T-helper 2 cell (primary cell): ENCODE measurements at regions not wholly inside any gene's neighbourhood (a gene's known extent, or its start where the extent isn't known, plus 50 kb on each side); places are given as distances from the start of the nearest gene placed in this dataset.
"Not testable (repeated sequence)": the region's sequence is repeated elsewhere in the genome, so short reads cannot be mapped to it uniquely, and the experiment has no call there.

Source experiments
- DNase-seq, 5 experiments: peaks; one replicate each; pipeline versions ENCODE4 v3.0.0 to v3.0.0-alpha.2; 2012 to 2022

DNA sequence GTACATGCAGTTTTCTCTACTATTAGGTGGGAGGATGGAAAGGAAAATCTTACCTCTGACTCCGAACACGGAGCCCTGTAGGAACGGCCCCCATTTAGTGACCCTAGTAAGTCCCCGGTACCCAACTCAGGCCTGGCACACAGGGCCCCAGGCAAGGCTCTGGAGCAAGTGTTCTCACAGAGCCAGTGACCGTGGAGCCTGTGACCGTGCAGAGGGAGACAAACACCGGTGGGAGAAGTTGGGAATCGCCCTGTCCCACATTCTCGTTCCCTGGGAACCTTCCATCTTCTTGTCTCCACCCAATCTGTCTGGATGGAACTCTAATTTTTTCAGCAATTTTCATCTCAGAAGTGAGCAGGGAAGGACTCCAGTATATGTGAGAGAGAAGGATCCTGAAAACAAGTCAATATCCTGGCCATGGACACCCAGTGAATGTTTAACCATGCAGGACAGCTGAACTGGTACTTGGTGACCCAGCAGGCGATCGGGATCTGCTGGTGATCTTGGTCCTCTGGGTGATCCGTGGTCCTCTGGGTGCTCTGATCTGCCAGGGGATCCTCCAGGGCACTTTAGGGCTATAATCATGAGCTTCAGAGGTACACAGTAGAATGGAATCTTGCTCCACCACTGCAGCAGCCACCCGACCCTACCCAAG, 348.6 kb upstream of the ID2 start:
- DNase-seq: no peak

DNA sequence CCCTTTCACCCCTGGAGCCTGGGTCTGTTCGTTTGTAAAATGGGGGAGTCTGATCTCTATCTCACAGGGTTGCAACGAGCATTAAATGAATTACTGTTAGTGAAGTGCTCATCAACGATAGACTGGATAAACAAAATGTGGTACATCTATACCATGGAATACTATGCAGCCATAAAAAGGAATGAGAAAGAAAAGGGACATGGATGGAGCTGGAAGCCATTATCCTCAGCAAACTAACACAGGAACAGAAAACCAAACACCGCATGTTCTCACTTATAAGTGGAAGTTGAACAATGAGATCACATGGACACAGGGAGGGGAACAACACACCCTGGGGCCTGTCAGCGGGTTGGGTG, 348.0 kb upstream of the ID2 start:
- not testable (repeated sequence) for DNase-seq

DNA sequence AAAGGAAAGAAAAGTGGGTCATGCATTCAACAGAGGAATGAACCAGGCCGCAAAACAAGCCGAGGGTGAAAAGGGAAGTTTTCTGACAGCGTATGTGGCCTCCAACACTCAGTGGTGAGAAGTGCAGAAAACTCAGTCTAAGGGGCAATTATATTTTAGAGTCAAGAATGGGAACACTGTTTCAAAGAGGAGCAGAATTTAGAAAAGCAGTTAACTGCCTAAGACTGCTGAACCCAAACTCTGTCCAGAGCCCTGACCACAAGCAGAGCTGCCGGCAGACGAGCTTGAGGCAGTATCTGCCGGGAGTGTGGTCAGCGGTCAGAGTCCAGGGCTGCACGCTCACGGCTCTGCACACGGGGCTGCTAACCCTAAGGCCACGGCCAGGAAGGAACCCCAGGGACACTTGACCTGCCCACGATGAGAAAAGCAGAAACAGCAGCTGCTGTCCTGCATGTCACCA, 347.0 kb upstream of the ID2 start:
- no peak for DNase-seq

DNA sequence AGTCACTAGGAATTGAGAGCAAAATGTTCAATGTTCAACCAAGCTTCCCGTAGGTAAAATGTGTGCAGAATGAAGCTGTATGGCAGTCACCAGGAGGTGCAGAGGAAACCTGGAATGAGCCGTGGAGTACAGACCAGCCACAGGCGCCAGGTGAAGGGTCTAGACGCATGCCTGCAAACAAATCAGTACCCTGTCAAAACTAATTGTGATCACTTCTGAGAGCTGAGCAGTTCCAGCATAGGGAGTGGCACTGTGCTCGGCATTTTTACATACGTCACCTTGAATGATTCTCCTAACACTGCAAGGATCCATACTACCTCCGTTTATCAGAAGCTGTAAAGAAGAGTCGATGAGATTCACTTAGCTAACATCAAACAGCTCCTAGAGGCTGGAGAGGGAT, 346.1 kb upstream of the ID2 start:
- DNase-seq: no peak

DNA sequence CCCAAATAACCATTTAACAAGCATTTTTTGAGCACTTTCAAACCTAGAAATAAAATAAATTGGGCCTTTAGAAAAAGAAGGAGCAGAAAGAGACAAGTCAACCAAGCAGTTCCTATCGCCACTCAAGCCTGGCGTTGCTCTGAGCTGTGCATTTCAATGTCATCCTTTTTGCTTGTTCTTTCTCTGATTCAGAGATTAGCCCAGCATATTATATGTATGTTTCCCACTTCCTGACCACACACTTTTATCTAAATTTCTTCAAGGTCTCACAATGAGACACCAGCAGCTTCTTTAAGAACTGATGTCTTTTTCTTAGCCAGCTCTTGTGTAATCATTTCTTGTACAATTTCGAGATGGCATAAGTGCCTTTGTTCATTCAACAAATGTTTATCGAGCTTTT, 344.5 kb upstream of the ID2 start:
- peak in 2 of 5 experiments; percentile 50 to 93 for DNase-seq

DNA sequence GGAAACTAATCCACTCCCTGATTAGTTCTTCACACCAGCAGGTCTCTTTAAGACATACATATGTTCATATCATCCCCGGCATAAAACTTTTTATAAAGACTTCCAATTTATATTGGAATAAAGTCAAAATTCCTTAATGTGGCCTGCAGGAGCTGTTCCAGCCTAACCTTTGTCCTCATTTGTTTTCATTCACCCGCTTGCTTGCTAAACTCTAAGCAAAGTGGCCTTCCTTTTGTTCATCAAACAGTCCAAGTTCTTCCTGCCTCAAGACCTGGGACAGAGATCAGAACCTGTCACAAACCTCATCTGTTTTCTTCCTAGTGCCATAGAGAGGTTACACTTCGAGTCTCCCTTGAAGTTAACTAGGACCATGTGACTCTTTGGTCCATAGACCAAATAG, 339.4 kb upstream of the ID2 start:
- no peak for DNase-seq

DNA sequence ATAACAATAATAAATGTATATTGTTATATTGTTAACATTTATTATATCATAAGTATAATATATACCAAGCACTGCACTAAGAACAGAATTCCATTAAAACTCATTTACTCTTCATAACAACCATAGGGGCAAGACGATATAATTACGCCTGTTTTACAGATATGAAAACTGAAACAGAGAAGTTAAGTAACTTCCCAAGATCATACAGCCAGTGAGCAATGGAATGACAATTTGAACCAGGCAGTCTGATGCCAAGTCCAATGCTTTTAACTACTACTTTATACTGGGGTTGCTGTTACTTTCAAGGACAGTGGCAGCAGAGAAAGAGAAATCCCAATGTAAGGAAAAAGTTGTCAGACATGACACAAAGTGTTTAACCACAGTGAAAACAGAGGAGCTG, 338.8 kb upstream of the ID2 start:
- no peak for DNase-seq

DNA sequence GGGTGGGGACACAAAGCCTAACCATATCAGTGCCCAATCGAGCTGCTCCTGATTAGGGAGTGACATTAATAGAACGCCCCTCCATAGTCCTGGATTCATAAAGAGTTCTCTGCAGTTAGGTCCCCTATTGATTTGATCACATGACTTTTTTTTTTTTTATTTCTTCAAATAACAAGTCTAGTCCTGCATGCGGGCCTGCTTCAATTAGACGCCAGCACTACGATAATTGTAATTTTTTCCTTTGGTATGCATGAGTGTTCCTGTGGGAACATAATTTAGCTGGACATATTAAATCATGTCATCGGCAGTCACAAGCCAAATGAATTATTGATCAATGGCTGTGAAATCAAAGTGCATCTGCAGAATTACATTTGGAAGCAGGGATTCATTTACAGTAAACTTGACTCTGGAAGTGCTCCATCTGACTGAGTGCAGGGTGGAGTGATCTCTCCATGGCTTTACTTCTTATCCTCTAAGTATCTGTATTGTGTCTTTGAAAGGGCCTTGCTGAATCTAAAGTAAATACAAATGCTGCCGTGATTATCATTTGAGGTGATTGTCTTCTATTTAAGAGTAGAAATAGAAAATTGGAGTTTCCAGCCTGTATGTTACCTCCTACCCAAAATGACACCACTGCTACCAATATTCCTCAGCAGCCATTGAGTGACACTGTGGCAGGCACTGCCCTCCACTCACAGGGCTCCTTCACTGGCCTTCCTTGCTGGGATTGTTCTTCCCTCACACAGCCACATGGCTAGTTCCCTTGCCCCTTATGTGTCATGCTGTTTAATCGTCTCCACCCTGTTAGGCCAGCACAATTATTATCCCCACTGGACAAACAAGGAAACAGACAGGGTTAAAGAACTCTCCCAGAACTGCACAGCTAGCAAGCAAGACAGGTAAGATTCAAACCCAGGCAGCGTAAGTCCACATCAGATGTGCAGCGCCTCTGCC, 337.4 kb upstream of the ID2 start:
- DNase-seq: no peak

DNA sequence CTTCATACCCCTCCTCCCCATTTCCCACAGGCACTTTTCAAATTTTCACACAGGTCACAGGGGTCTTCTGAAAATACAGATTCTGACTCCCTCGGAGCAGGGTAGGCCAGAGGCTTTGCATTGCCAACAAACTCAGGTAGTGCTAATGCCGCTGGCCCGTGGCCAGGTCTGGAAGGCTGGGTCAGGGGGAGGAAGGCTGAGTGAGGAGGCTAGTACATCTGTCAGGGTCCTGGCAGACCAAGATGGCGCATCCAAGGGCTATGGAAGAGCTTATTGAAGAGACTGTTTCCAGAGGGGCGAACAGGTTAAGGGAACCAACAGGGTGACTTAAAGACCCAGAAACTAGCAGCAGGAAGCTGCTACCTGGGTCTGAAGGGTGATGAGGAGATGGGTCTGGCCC, 336.7 kb upstream of the ID2 start:
- no peak for DNase-seq

DNA sequence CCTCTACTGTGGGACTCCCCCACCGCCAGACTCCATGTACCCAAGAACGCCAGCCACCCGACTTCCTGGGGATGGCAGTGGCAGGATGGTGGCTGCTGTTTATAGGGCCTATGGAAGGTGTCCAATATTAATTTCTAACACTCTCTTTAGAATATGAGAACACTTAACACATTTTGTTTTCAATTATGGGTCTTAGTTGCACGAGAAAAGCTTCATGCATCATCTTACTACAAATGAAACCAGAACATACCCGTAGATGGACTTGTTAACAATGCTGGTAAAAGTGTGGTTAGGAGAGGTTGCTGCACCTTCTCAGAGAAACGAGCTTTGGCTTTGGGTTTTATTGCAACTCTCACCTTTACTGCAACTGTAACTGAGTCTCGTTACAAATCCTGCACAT, 335.6 kb upstream of the ID2 start:
- DNase-seq: peak in 1 of 5 experiments; percentile 79

DNA sequence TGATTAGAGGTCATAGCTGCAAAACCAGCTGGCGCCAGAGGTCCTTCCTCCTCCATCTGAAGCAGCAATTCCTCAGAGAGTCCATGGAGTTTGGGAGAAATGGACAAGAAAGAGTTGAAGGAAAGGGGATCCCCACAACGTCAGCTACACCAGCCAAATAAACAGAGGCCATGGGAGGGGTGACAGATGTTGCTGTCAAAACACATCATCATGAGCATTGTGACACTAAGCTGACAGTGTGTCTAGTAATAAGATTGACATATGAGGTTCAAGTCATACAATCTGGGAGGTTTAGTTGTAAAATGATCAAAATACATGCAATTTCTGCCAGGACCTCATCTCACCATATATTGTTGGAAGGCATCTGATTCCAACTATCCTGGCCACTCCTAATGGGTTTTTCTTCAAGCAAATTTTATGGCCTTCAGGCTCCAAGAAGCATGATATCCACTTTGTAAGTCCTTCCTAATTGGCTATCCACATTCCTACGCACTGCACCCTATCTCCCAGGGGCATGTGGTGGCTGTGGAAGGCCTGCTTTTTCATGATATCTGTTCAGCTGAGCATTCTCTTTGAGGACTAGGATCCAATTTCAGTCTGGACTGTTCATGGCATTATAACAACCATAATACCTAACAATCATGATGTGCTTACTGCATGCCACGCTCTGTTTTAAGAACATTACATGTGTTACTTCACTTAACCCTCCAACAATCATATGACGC, 335.0 kb upstream of the ID2 start:
- peak in 1 of 5 experiments; percentile 13 for DNase-seq

DNA sequence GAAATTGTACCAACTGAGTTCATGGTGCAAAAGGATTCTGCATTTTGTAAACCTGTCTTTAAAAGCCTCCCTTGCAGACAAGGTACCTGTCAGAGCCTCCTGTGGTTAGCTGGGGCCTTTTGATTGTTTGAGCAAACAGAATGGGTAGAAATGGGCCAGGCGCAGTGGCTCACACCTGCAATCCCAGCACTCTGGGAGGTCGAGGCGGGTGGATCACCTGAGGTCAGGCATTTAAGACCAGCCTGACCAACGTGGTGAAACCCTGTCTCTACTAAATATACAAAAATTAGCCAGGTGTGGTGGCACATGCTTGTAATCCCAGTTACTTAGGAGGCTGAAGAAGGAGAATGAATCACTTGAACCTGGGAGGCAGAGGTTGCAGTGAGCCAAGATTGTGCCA, 332.9 kb upstream of the ID2 start:
- not testable (repeated sequence) for DNase-seq

DNA sequence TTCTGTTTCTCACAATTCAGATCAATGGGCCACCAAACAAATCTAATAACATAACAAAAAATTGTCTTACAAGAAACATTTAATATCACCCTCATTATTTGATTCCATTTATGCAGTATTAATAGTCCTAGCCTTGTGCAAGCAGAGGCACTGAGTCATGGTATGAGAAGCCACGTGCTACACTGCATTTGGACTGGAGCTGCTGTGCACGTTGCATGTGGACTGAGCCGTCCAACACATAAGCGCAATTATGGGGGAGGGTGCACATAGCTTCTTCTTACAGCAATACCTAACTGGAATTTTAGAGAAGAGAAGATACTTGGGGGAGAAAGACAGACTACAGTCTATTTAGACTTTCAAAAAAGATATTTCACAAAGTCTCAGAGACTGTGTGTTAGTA, 329.6 kb upstream of the ID2 start:
- no peak for DNase-seq

DNA sequence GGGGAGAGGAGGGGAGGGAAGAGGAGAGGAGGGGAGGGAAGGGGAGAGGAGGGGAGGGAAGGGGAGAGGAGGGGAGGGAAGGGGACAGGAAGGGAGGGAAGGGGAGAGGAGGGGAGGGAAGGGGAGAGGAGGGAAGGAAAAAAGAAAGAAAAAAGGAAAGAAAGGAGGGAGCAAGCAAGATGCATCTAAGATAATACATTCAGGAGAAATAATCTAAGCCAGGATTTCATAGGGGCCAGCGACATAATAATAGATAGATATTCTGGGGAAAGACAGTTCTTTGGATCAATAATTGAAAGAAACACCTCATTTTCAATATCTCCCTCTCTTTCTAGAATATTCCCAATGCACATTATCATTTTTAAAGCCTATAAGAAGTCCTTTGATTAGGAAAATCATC, 328.9 kb upstream of the ID2 start:
- DNase-seq: no peak

DNA sequence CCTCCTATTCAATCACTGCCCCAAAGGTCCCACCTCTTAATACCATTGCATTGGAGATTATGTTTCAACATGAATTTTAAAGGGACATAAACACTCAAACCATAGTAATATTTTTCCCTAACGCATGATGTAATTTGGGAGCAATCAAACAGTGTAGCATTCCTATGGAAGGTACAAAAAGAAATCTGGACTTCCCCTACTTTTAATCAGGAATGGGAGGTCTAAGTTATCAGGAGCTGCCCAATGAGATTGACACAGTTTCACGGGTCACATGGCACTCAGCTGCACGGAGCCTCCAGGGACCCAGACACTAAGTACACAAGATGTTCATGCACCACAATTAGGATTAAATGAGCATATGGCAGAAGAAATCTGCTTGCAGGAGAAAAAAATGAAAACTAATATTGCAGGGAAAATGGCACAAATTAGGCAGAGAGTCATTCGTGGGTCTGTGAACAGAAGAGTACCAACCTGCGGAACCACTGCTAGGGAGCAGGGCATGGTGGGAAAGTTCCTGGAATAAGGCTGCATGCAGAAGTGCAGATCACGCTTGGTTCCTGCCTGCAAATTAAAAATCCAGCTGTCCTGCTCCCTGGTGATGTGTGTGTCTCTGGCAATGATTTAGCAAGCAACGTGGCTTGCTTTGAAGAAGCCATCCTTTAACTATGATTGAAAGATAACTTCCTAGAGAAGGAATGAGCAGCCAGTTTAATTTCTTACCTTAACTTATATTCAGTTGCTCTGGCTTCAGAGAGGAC, 326.6 kb upstream of the ID2 start:
- no peak for DNase-seq

DNA sequence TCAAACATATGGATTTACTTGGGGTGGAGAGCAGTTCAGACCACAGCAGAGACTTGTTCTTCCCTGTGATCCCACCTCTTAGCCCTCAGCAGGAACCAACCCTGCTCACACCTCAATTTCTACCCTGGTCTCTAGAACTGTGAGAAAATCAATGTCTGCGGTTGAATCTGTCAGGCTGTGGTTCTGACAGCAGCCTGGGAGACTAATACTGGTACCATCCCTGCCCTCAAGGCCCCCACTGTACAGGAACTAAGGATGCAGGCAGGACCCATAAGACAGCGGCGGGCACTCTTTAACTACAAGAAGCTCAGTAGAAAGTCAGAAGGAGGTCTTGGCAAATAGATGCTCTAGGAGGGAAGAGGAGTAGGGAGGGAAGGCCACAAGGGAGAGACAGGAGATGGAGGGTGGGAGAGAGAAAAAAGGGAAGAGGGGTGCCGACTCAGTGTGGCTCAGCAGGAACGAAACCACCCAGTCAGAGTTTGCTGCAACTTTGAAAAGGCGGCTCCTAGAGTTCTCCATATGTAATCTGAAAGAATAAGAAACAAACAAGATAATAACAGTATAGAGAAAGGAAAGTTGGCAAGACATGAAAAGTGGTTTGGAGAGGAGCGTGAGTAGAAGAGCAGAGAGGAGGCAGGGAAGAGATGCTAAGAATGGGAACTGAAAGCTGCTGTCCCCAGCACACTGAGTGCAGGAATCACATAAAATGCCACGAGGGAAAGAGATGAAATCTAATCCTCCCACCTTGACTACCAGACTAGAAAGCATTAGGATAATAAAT, 323.9 kb upstream of the ID2 start:
- DNase-seq: no peak

DNA sequence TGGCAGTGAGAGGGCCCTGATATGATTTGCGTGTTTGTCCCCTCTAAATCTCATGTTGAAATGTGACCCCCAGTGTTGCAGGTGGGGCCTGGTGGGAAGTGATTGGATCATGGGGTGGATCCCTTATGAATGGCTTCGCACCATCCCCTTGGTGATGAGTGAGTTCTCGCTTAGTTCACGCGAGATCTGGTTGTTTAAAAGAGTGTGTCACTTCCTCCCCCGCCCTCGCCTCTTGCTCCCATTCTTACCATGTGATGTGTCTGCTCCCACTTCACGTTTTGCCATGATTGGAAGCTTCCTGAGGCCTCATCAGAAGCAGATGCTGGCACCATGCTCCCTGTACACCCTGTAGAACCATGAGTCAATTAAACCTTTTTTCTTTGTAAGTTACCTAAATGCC, 319.9 kb upstream of the ID2 start:
- DNase-seq: no peak

DNA sequence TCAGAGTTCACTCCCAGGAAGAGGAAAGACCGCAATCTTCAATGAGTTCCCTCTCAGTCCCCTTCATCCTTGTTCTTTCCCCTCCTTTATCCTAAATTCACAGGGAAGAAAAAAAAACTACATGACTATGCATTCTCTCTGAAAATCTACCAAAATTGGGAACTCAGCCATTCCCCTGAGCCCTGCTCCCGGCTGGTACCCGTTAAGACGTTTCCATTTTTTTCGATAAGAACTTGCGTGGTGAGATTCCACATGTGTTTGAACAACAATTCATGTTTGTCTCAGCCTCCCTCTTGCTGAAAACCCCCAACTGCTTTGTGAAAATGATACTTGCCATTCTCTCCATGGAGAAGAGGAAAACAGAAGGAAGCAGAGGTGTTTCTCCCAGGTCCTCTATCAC, 318.7 kb upstream of the ID2 start:
- no peak for DNase-seq

DNA sequence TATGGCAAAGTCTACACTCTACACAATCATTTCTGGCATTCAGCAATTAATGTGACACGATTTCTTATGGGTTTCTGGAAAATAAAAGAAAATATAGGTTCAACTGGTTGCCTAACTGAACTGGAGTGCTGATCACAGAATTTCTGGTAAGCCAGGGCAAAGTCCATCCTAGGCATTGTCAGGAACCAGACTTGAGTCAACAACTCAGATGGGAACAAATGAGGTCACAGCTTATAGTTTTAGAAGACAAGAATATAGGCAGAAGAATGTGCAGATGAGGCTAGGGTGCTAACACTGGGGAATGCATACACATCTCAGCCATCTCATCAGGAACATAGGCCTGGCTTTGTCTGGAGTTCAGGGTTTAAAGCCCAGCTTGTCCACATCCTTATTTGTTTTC, 317.2 kb upstream of the ID2 start:
- DNase-seq: no peak

DNA sequence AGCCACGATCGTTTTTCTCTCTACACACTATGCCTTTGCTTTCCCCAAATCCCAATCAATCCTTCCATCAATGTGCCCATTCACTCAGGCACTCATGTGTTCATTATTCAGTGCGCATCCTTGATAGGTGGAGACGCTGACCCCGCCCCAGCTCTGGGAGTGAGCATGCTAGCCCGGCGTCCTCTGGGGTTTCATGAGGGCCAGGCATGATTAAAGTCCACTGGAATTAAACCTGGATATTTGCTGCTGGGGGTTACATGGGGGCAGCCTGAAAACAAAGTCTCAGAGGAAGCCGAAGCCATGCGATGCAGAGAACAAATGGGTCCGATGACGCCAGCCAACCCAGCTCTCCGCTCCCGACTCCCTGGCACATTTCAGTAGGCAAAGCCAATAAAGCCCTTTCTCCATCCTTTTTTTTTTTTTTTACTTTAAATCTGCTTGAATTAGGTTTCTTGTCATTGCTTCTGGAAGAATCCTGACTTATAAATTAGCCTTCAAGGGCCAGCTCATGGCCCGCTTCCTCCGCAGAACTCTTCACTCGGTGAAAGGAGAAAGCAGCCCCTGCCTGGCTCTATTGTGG, 316.4 kb upstream of the ID2 start:
- no peak for DNase-seq

DNA sequence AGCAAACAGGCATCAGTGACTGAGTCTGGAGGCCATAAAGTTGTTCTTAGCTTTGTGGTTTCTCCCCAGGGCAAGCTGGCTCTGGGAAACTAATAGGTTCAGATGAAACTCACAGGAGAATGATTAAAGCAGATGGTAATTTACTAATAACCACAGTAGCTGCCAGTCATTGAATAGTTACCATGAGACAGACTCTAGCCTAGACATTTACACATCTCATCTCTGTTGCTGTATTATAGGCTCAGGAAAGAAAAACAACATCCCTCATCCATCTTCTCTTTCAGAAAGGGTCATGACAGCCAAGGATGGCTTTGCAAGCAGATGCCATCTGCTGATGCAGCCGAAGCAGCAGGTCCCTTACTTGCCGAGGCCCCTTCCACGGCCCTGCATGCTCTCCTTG, 314.0 kb upstream of the ID2 start:
- no peak for DNase-seq

DNA sequence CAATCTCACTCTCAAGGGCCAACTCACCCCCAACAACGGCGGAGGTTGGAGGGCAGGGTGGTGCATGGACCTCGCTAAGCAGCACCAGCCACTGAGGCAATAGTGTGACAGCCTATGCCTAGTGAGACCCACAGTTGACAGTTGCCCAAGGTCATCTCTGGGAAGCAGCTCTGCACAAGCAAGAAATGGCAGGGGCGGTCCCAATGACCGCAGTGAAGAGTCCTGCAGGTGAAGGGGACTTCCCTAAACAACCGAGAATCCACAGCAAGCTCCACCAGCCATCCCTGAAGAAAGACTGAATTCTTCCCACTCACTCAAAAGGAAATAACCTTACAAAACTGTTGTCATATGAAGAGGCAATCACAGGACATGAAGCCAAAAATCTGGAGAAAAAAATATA, 313.4 kb upstream of the ID2 start:
- no peak for DNase-seq
